OCI-LY1 (cell line): ENCODE measurements at regions not wholly inside any gene's neighbourhood (a gene's known extent, or its start where the extent isn't known, plus 50 kb on each side); places are given as distances from the start of the nearest gene placed in this dataset.

Source experiments
- H2AFZ ChIP-seq: fragments of 200-600 bp; sonication (generic), shearing (Covaris generic); 2 replicates; pipeline ENCODE4 v1.6.0; 2014; ENCODE audit warnings: antibody characterized with exemption, mild to moderate bottlenecking, low read length
- H3F3A ChIP-seq: fragments of 200-600 bp; sonication (generic), shearing (Covaris generic); 2 replicates; pipeline ENCODE4 v1.6.0; 2014; ENCODE audit warnings: mild to moderate bottlenecking, antibody characterized with exemption, low read length, moderate library complexity; ENCODE audit not compliant: insufficient read depth
- H3K27ac ChIP-seq: fragments of 200-600 bp; sonication (generic); 2 replicates; pipeline ENCODE4 v1.5.1; 2014; ENCODE audit warnings: low read length, mixed run types, mild to moderate bottlenecking, low read depth; ENCODE audit not compliant: poor library complexity, severe bottlenecking
- H3K27me3 ChIP-seq: fragments of 200-600 bp; sonication (generic); 2 replicates; pipeline ENCODE4 v1.6.0; 2014; ENCODE audit warnings: antibody characterized with exemption, mild to moderate bottlenecking, low read length, moderate library complexity; ENCODE audit not compliant: insufficient read depth
- H3K36me3 ChIP-seq: fragments of 200-600 bp; sonication (generic); 2 replicates; pipeline ENCODE4 v1.6.1; 2014; ENCODE audit warnings: mild to moderate bottlenecking, antibody characterized with exemption, low read length, moderate library complexity, mixed read lengths; ENCODE audit not compliant: insufficient read depth
- H3K4me1 ChIP-seq: fragments of 200-600 bp; sonication (generic); 2 replicates; pipeline ENCODE4 v1.5.1; 2014; ENCODE audit warnings: mild to moderate bottlenecking, low read length, moderate library complexity; ENCODE audit not compliant: insufficient read depth, severe bottlenecking
- H3K4me2 ChIP-seq: fragments of 200-600 bp; sonication (generic), shearing (Covaris generic); 2 replicates; pipeline ENCODE4 v1.6.1; 2014; ENCODE audit warnings: low read length
- H3K4me3 ChIP-seq: fragments of 200-600 bp; sonication (generic); 2 replicates; pipeline ENCODE4 v1.5.1; 2014; ENCODE audit warnings: low read length, low read depth, mild to moderate bottlenecking, mixed read lengths; ENCODE audit not compliant: poor library complexity, severe bottlenecking
- H3K79me2 ChIP-seq: fragments of 200-600 bp; shearing (Covaris generic); 2 replicates; pipeline ENCODE4 v1.6.1; 2016; ENCODE audit warnings: mixed run types, low read length, mixed read lengths; ENCODE audit not compliant: insufficient read depth
- H3K9ac ChIP-seq: fragments of 200-600 bp; sonication (generic), shearing (Covaris generic); 2 replicates; pipeline ENCODE4 v1.6.1; 2014; ENCODE audit warnings: mild to moderate bottlenecking, low read length, mixed read lengths
- H3K9me2 ChIP-seq: fragments of 200-600 bp; sonication (generic), shearing (Covaris generic); 2 replicates; pipeline ENCODE4 v1.6.1; 2014; ENCODE audit warnings: low read depth, mild to moderate bottlenecking, low read length, mixed read lengths
- H3K9me3 ChIP-seq: fragments of 200-600 bp; shearing (Covaris generic); 2 replicates; pipeline ENCODE4 v1.6.1; 2014; ENCODE audit warnings: low read length, mixed read lengths
- H4K20me1 ChIP-seq: fragments of 200-600 bp; sonication (generic), shearing (Covaris generic); 2 replicates; pipeline ENCODE4 v1.6.0; 2016; ENCODE audit warnings: mild to moderate bottlenecking, low read length; ENCODE audit not compliant: insufficient read depth
- EZH2 ChIP-seq: fragments of 200-600 bp; sonication (generic), shearing (Covaris generic); IDR thresholded peaks from 2 replicates; pipeline ENCODE4 v1.8.0; 2017; ENCODE audit warnings: borderline replicate concordance, mixed run types, mild to moderate bottlenecking, antibody characterized with exemption, low read length, moderate library complexity, mixed read lengths
- TF ChIP-seq, protein P1 (sequence below): fragments of 200-600 bp; sonication (generic), shearing (Covaris generic); IDR thresholded peaks from 2 replicates; pipeline ENCODE4 v1.5.1; 2017; ENCODE audit warnings: mild to moderate bottlenecking, antibody characterized with exemption, low read length, moderate library complexity, mixed read lengths

DNA sequence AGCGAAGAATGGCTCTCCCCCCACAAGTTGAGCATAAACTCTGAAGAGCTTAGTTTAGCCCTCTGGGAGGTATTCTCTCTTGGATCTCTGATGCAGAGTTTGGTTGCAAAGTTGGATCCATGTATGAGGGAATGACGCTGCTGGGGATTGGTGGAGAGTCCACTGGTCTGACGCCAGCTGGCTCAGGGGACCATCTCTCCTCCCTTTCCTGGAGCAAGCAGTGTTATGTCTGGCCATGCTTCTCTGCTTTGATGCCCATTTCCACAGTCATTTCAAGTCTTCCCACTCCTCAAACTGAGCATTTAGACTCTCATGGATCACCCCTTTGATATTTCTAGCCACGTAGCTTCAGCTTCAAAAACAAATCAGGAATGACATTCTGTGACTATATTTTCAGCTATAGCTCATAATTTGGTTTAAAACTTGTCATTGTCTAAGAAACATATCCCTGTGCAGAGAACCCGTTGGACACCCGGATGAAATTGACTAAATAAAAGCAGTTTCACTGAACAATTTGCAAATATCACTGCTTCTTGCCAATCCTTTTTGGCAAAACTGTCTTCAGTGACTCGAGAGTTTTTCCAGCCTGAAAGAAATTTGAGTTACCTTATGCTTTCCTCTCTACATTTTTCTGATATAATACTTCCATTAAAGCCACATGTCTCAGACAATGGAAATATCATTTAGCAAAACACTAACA, 193.4 kb upstream of the CDH11 start:
- H3K27ac ChIP-seq = no peak overlapping the region

DNA sequence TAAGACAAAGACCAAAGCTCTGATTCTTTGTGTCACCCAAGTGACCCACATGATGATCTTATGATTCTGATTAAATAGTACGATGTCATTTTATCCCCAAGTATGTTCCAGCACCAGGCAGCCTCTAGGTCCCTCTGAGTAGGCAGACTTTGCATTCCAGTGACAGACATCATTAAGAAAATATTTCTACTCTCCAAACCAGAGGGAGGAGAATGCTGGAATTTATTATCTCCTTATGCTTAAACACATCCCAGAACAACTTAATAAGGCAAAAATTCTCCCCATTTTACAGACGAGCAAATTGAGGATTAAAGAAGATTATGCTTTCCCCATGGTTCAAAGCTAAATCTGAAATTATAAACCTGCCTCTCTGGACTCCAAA, 192.8 kb upstream of the CDH11 start:
- Histone ChIP-seq H3K4me1 (no peaks in the 10 kb centered on the region), H3K9ac (no peak overlapping the region), H3K9me3 (no peaks in the 10 kb centered on the region), H3K9me2 (no peaks in the 10 kb centered on the region), H3K36me3 (no peaks in the 10 kb centered on the region), H3K27ac (no peak overlapping the region), H3F3A (no peaks in the 10 kb centered on the region), H3K4me2 (no peak overlapping the region), H3K4me3 (no peak overlapping the region), H3K27me3 (no peaks in the 10 kb centered on the region), H3K79me2 (no peaks in the 10 kb centered on the region), H4K20me1 (no peaks in the 10 kb centered on the region), H2AFZ (no peak overlapping the region)
- TF ChIP-seq EZH2 = no peak
- TF ChIP-seq, protein P1, sequence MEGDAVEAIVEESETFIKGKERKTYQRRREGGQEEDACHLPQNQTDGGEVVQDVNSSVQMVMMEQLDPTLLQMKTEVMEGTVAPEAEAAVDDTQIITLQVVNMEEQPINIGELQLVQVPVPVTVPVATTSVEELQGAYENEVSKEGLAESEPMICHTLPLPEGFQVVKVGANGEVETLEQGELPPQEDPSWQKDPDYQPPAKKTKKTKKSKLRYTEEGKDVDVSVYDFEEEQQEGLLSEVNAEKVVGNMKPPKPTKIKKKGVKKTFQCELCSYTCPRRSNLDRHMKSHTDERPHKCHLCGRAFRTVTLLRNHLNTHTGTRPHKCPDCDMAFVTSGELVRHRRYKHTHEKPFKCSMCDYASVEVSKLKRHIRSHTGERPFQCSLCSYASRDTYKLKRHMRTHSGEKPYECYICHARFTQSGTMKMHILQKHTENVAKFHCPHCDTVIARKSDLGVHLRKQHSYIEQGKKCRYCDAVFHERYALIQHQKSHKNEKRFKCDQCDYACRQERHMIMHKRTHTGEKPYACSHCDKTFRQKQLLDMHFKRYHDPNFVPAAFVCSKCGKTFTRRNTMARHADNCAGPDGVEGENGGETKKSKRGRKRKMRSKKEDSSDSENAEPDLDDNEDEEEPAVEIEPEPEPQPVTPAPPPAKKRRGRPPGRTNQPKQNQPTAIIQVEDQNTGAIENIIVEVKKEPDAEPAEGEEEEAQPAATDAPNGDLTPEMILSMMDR = no peak

More for the DNA sequence above, 193.4 kb upstream of the CDH11 start:
- no peaks in the 10 kb centered on the region for H3K4me1 ChIP-seq
- no peaks in the 10 kb centered on the region for H3F3A ChIP-seq
- no peak overlapping the region for H3K4me2 ChIP-seq
- no peaks in the 10 kb centered on the region for H3K79me2 ChIP-seq
- TF ChIP-seq, protein P1 = no peak
- TF ChIP-seq EZH2 = no peak
- H3K27me3 ChIP-seq = no peaks in the 10 kb centered on the region
- no peaks in the 10 kb centered on the region for H3K9me2 ChIP-seq
- no peaks in the 10 kb centered on the region for H3K9me3 ChIP-seq
- H3K36me3 ChIP-seq = no peaks in the 10 kb centered on the region
- no peak overlapping the region for H3K9ac ChIP-seq
- no peaks in the 10 kb centered on the region for H4K20me1 ChIP-seq
- H3K4me3 ChIP-seq = no peak overlapping the region
- no peak overlapping the region for H2AFZ ChIP-seq

- no peaks in the 10 kb centered on the region for H4K20me1 ChIP-seq
- no peak overlapping the region for H3K27ac ChIP-seq
- no peak overlapping the region for H3K4me3 ChIP-seq
- no peaks in the 10 kb centered on the region for H3K79me2 ChIP-seq
- no peaks in the 10 kb centered on the region for H3K27me3 ChIP-seq
- no peak overlapping the region for H2AFZ ChIP-seq
- no peak overlapping the region for H3K9ac ChIP-seq
- H3K4me2 ChIP-seq = no peak overlapping the region
- no peaks in the 10 kb centered on the region for H3K9me2 ChIP-seq
- H3K9me3 ChIP-seq = no peaks in the 10 kb centered on the region
- H3F3A ChIP-seq = no peaks in the 10 kb centered on the region
- H3K36me3 ChIP-seq = no peaks in the 10 kb centered on the region
- H3K4me1 ChIP-seq = no peaks in the 10 kb centered on the region
- TF ChIP-seq EZH2 = no peak
- TF ChIP-seq, protein P1 = no peak
These were observed 192.2 kb upstream of the CDH11 start for GRCh38 chr16:65313936-65314626.
